ENCODE measurements at regions not wholly inside any gene's neighbourhood (a gene's known extent, or its start where the extent isn't known, plus 50 kb on each side); places are given as distances from the start of the nearest gene placed in this dataset.
A peak's percentile ranks its signal among the peaks of the same experiment; 100 is the strongest.

GRCh38 chr3:180855364-180855763, 57.1 kb upstream of the FXR1 start:
- TF ChIP-seq, protein P1, sequence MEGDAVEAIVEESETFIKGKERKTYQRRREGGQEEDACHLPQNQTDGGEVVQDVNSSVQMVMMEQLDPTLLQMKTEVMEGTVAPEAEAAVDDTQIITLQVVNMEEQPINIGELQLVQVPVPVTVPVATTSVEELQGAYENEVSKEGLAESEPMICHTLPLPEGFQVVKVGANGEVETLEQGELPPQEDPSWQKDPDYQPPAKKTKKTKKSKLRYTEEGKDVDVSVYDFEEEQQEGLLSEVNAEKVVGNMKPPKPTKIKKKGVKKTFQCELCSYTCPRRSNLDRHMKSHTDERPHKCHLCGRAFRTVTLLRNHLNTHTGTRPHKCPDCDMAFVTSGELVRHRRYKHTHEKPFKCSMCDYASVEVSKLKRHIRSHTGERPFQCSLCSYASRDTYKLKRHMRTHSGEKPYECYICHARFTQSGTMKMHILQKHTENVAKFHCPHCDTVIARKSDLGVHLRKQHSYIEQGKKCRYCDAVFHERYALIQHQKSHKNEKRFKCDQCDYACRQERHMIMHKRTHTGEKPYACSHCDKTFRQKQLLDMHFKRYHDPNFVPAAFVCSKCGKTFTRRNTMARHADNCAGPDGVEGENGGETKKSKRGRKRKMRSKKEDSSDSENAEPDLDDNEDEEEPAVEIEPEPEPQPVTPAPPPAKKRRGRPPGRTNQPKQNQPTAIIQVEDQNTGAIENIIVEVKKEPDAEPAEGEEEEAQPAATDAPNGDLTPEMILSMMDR (conservative IDR thresholded peaks at IDR 0.05; ENCODE audit: control insufficient read depth, insufficient read depth, low read depth, low read length): peak; percentile 16
- peak; percentile 6 for DNase-seq (ENCODE audit: low read depth)
- H3K4me3 ChIP-seq (ENCODE audit: control insufficient read depth, low read depth, low read length): no peak overlapping the region

DNA sequence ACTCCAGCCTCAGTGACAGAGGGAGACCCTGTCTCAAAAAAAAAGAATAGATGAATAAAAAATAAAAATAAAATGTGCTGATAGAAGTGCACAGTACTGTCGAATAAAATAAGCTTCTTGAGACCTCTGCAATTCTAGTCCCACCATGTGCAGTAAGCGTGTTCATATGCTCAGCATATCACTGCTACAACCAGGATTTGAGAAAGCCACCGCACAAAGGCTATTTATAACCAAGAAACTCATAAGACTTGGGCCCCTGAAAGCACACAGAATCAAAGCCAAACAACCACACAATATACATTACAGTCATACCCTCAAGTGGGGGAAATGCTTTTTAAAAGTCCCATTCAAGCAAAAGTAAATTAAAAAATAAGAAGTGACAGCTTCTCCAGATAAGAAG, 56.5 kb upstream of the FXR1 start:
- no peak for DNase-seq (ENCODE audit: low read depth)
- TF ChIP-seq, protein P1 (conservative IDR thresholded peaks at IDR 0.05; ENCODE audit: control insufficient read depth, insufficient read depth, low read depth, low read length): no peak
- no peak overlapping the region for H3K4me3 ChIP-seq (ENCODE audit: control insufficient read depth, low read depth, low read length)

DNA sequence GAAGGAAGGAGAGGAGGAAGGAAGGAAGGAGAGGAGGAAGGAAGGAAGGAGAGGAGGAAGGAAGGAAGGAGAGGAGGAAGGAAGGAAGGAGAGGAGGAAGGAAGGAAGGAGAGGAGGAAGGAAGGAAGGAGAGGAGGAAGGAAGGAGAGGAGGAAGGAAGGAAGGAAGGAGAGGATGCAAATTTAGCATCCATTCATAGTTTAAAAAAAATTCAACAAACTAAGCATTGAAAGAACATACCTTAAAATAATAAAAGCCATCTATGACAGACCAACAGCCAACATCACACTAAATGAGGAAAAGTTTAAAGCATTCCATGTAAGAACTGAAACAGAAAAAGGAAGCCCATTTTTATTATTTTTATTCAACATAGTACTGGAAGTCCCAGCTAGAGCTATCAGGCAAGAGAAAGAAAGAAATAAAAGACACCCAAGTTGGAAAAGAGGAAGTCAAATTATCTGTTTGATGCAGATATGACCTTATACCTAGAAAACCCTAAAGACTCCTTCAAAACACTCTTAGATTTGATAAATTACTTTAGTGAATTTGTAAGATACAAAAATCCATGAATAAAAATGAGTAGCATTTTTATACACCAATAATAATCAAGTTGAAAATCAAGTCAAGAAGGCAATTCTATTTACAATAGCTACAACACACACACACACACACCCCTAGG, 52.2 kb upstream of the FXR1 start:
- TF ChIP-seq, protein P1 (conservative IDR thresholded peaks at IDR 0.05; ENCODE audit: control insufficient read depth, insufficient read depth, low read depth, low read length): no peak
- no peak for DNase-seq (ENCODE audit: low read depth)
- no peak overlapping the region for H3K4me3 ChIP-seq (ENCODE audit: control insufficient read depth, low read depth, low read length)

Measured in fibroblast of mammary gland (primary cell).